GM18499 (cell line): ENCODE measurements at regions not wholly inside any gene's neighbourhood (a gene's known extent, or its start where the extent isn't known, plus 50 kb on each side); places are given as distances from the start of the nearest gene placed in this dataset.
"Not testable (repeated sequence)": the region's sequence is repeated elsewhere in the genome, so short reads cannot be mapped to it uniquely, and the experiment has no call there.

Experiments
- ATAC-seq: cut with Tn5 transposase; IDR thresholded peaks from one replicate; pipeline ENCODE4 v1.9.1; 2021; ENCODE audit warnings: moderate number of reproducible peaks; ENCODE audit not compliant: insufficient read depth, unreplicated experiment

DNA sequence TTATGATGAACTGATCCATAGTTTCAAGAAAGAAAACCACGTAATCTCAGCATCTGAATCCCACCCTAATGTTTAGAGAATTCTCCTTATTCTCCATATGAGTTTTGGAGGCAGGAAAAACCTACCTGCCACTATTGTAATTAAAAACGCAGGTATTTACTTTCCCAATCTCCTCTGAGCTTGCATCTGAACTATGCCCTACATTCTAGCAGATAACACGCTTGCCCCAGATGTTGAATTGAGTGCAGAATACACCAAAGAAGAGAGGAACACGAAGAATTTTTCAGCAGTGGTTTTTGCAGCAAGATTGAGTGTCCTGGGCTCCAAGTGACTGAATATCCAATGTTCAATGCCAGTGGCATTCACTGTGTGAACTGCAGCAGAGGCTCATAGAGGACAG is 182.4 kb downstream of the COX18 start:
- no peak for ATAC-seq

DNA sequence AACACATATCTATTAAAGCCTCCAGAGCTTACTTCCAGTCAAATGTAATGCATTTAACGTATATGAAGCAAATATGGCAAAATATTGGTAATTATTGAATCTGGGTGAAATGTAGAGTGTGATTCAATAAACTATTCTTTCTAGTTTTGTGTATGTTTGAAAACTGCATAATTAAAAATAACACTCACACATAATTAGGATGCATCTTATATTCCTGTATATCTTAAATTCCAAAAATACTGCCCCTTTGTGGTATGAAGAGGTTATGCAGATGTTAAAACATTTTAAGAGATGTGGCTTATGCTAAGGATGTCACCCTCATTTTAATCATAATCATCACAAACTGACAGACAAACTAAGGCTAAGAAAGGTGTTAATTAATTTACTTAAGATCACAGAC is 182.9 kb downstream of the COX18 start:
- ATAC-seq = no peak

DNA sequence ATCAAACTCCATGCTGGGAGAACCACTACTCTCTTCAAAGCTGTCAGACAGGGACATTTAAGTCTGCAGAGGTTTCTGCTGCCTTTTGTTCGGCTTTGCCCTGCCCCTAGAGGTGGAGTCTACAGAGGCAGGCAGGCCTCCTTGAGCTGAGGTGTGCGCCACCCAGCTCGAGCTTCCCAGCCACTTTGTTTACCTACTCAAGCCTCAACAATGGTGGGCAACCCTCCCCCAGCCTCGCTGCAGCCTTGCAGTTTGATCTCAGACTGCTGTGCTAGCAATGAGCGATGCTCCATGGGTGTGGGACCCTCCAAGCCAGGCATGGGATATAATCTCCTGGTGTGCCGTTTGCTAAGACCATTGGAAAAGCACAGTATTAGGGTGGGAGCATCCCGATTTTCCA is 185.3 kb downstream of the COX18 start:
- ATAC-seq = not testable (repeated sequence)

DNA sequence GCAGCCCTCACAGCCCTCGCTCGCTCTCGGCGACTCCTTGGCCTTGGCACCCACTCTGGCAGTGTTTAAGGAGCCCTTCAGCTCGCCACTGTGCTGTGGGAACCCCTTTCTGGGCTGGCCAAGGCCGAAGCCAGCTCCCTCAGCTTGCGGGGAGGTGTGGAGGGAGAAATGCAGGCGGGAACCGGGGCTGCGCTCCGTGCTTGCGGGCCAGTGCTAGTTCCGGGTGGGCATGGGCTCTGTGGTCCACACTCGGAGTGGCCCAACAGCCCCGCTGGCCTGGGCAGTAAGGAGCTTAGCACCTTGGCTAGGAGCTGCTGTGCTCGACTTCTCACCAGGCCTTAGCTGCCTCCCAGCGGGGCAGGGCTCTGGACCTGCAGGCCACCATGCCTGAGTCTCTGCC is 192.6 kb downstream of the COX18 start:
- no peak for ATAC-seq

DNA sequence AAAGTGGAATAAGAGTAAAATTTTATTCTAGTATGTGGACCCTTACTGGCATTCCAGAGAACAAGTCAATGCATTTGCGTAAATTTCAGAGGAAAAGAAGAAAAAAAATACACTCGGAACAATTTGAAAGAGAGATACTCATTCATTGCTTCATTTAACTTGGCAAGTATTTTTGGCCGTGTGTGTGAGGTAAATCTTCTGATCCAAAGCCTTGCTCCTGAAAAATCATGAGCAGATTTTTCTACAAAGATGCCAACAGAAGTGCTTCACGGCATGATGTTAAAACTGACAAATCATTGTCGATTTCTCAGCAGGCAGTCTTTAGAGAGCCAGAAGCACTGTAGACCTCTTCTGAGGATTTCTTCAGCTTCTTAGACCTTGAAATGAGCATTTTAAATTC is 194.0 kb downstream of the COX18 start:
- no peak for ATAC-seq

DNA sequence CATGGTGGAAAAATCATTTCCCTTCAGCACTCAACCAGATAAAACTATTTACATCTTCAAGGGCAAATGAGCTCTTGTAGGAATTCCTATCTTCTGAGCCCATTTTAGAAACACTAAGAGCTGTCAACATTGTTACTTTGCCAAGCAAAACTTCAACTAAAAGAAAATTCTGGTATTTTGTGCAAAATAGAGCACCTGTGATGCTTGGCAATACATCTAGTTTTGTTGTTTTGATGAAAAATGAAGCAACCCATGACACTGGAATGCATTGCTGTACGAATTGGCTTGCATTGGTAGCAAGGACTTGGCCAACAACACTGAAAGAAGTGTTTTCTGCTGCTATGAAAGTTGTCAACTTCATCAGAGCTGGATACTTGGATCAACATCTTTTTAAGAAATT is 194.4 kb downstream of the COX18 start:
- ATAC-seq = no peak

DNA sequence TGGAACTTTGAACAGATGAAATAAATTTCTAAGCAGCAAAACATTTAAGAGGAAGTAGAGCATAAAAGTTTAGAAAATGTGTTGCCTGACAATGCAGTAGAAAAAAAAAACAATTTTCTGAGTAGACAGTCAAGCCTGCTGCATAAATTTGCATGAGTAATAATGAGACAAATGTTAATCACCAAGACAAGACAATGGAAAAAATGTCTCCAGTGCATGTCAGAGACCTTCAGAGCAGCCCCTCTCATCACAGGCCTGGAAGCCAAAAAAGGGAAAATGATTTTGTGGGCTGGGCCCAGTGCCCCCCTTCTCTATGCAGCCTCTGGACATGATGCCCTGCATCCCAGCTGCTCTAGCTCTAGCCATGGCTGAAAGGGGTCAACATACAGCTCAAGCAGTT is 204.6 kb downstream of the COX18 start:
- no peak for ATAC-seq

DNA sequence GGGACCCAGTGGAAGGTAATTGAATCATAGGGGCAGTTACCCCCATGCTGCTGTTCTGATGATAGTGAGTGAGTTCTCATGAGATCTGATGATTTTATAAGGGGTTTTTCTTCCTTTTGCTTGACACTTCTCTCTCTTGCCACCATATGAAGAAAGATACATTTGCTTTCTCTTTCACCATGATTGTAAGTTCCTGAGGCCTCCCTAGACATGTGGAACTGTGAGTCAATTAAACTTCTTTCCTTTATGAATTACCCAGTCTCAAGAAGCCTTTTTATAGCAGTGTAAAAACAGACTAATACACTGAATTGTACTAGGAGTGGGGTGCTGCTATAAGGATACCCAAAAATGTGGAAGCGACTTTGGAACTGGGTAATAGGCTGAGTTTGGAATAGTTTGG is 205.2 kb downstream of the COX18 start:
- ATAC-seq = not testable (repeated sequence)

DNA sequence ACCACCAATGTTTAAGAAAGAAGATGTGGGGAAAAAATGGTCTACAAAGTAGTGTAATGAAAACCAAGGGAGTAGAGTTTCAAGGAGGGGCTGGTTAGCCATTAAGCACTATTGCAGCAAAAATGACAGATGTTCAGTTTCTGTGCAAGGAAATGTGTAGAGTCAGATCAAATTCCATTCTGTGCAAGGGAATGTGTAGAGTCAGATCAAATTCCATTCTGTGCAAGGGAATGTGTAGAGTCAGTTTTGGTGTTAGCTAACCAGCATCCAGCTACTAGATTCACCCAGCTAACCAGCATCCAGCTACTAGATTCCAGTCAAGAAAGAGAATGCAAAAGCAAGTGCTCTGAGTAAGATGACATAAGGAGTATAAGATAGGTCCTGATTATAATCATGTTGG is 208.8 kb downstream of the COX18 start:
- no peak for ATAC-seq

DNA sequence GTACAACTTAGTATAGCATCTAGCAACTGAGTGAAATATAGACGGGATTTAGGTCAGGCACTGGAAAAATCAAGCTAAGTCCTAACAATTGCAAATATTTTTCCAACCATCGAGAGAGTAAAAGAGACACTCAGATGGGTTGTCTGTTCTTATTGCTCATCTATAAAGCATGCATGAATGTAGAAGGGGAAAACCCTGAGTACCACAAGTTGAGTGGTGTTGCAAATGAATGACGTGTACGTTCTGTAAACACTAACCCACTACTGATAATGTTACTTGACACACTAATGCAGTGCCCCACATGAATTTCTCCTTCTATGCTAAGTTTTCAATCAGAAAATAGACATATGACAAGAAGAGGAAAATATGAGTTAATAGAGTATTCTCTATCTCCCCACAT is 211.2 kb downstream of the COX18 start:
- no peak for ATAC-seq

DNA sequence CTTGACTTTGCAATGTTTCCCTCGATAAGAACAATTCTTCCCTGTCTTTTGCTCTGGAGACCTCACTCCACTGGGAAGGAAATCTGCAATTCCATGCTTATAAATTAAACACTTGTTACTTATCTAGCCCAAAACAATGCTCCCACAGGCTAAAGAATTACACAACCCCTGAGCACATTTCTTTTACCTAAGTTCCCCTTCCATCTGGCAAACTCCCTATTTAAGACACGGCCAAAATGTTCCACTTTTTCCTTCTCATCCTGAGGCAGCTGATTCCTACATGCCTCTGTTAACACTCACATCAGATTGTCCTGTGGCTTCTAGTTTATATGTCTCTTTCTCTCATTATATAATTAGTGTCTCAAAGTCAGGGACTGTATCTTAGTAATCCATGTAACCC is 211.7 kb downstream of the COX18 start:
- ATAC-seq = no peak

DNA sequence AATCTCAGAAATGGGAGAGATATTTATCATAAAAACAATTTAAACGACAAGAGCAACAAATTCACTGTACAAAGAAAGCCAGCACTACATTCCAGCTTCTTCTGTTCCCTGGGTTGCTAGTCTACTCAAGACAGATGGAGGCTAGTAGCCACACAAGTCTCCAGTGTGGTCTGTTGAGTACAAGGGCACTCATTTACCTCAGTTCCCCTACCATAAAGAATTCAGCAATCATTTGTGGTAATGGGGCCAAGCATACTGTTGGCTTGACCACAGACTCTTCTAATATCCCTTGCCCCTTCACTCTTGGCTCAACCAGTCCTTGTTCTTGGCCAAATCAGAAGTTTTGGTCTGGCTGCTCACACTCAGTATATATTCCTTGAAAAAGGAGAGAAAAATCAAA is 212.3 kb downstream of the COX18 start:
- ATAC-seq = no peak

DNA sequence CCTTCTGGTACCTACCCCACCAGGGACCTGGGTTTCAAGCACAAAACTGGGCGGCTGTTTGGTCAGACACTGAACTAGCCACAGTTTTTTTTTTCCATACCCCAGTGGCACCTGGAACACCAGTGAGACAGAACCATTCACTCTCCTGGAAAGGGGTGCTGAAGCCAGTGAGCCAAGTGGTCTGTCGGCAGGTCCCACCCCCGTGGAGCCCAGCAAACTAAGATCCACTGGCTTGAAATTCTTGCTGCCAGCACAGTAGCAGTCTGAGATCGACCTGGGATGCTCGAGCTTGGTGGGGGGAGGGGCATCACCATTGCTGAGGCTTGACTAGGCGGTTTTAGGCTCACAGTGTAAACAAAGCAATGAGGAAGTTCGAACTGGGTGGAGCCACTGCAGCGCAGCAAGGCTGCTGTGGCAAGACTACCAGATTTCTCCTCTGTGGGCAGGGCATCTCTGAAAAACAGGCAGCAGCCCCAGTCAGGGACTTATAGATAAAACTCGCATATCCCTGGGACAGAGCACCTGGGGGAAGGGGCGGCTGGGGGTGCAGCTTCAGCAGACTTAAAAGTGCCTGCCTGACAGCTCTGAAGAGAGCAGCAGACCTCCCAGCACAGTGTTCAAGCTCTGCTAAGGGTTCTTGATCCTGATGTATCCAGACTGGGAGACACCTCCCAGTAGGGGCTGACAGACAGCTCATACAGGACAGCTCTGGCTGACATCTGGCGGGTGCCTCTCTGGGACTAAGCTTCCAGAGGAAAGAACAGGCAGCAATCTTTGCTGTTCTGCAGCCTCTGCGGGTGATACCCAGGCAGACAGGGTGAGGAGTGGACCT is 223.0 kb downstream of the COX18 start:
- ATAC-seq = no peak

DNA sequence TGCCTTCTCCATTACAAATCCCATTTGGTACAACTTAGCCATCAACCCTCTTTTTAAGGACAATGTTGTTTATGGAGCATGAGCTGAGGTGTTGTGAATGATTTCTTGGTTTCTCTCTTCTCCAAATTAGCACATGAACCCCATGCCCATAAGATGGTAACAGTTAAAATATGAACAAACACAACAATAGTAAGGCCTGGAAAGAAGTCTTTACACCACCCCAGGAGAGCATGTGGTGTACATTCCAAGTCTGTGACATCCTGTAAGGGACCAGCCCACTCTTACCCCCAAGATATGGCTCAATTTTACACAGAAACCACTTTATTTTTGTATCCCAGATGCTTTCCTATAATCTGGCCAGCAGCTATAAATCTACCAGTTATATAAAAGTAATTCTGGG is 226.1 kb downstream of the COX18 start:
- no peak for ATAC-seq

DNA sequence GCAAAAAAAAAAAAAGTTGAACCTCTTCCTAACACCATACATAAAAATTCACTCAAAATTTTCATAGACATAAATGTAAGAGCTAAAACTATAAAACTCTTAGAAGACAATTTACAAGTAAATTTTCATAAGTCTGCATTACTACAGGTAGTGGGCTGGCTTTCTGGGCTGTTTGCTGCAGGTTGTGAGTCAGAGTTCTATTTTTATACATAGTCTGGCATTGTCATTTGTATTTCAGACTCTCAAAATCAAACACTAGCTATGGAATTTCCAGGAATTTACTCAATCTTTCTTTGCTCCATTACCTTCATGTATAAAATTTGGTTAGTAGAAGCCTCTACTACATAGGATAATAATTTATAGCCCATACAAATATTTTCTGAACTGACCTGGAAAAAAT is 227.2 kb downstream of the COX18 start:
- no peak for ATAC-seq

DNA sequence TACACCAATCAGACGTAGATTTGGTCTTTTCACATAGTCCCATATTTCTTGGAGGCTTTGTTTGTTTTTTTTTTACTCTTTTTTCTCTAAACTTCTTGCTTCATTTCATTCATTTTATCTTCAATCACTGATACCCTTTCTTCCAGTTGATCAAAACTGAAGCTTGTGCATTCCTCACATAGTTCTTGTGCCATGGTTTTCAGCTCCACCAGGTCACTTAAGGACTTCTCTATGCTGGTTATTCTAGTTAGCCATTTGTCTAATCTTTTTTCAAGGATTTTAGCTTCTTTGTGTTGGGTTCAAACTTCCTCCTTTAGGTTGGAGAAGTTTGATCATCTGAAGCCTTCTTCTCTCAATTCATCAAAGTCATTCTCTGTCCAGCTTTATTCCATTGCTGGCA is 229.3 kb downstream of the COX18 start:
- not testable (repeated sequence) for ATAC-seq

DNA sequence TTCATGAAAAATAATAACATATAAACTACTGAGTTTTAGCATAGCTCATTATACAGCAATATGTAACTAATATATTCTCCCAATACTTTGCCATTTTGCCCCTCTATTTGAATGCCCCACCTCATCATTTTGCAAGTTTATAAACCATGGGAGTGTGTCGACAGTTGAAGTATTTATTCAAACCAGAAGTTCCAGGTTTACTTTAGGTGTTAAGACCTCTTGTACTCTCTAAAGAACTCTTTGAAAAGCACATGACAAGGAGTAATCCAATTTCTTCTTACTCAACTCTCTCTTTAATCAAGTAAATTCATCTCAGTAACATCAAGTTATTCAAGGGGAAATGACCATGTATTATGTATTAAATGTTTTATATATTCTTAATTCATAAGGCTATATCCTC is 240.7 kb downstream of the COX18 start:
- ATAC-seq = no peak

DNA sequence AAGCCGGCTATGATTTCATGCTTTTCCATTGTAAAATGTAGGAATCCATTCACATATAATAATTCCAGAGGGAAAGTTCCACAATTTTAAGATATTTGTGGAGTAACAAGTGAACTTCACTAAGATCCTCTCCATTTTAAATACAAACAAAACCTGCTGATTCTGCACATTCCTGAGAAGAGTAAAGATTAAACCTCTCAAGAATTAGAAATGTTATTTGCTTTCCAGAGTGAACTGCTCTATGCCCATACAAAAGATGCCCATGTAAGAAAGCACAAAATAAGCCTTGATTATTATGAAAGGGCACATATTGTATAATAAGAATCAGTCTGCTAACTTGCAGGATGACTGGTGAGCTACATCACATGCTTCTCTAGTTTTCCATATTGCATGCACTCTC is 241.5 kb downstream of the COX18 start:
- no peak for ATAC-seq

DNA sequence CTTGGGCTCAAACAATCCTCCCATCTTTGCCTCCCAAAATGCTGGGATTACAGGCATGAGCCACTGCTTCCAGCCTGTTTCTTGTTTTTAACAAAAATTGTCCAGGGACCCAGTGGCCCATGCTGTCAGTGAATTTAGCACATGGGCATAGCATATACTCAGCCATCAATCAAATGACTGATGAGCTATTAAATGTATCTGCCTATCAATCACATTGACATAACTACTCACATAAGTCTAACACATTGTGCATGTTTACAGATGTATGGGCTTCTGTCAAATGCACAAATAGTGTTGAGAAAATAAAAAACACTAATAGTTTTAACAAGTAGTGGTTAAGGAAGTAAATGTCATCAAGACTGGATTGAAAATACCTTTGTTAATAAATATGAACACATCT is 249.4 kb downstream of the COX18 start:
- ATAC-seq = no peak

DNA sequence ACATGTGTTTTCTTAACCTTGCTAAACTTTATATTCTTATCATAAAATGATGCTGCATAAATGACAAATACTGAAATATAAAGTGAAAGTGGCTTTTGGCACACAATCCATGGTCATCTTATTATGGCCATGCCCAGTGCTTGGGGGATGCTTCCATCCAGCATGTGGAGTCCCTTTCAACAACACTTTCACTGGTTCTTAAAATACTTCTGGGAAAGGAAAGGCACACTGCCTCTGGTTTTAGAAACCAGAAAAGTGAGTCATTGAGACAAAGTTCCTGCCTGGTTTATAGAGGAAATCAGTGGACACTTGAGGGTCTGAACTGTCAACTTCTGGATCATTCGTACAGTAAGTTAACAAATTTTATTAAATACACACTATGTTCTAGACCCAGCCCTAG is 248.0 kb upstream of the ADAMTS3 start:
- no peak for ATAC-seq

DNA sequence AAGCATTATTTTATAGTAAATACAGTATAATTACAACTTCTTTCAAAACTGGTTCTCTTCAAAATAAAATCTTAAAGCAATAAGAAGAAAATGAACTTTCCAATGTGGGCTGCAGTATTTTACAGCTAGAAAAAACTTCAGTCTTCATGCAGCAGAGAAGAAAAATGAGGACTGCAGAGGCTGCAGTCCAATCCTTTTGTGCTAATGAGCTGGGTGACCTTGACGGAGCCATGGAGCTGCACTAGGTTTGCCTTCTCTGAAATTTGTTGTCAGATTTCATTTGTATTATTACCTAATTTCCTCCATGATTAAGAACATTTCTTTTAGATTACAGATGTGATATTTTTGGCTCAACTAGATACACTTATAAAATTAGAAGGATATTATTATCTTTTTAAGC is 245.2 kb upstream of the ADAMTS3 start:
- no peak for ATAC-seq

DNA sequence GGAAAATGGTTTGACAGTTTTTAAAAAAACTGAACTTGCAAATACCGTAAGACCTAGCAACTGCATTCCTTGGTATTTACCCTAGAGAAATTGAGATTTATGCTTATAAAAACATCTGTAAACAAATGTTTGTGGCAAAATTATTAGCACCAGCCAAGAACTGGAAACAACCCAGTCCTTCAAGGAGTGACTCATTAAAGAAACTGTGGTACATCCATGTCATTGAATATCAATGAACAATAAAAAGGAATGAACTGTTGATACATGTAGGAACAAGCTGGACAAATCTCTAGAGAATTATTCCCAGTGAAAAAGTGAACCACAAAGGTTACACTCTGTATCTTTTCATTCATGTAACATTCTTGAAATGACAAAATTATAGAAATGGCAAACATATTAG is 240.2 kb upstream of the ADAMTS3 start:
- ATAC-seq = no peak

DNA sequence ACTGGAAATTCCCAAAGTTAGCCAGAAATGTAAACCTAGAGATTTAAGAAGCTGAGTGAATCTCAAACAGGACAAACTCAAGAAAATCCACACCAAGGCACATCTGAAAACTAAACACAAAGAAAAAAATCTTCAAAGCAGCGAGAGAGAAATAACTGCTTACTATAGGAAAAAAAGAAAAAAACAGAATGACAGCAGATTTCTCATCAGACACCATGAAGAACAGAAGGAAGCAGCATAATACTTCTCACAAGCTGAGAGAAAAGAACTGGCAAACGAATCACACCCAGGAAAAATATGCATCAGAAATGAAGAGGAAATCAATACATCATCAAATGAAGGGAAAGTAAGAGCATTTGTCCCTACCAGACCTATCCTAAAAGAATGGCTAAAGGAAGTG is 236.3 kb upstream of the ADAMTS3 start:
- no peak for ATAC-seq
